GM13977 (cell line): ENCODE measurements at regions not wholly inside any gene's neighbourhood (a gene's known extent, or its start where the extent isn't known, plus 50 kb on each side); places are given as distances from the start of the nearest gene placed in this dataset.
A peak's percentile ranks its signal among the peaks of the same experiment; 100 is the strongest.

Source experiments
- DNase-seq: peaks from one replicate; pipeline ENCODE4 v3.0.0; 2012; ENCODE audit warnings: low spot score
- in situ Hi-C: fragments of 300-500 bp; cut with MboI; formaldehyde crosslinking; loops from one replicate; pipeline ENCODE4 v1.12.0; 2022; ENCODE audit warnings: low sequenced_read_pairs, low pct_unique_long_range_greater_than_20kb, mixed read lengths, inconsistent platforms; ENCODE audit not compliant: unreplicated experiment
- TF ChIP-seq, protein P1 (sequence below): IDR thresholded peaks from 2 replicates; pipeline ENCODE4 v1.5.1; 2012; ENCODE audit warnings: mild to moderate bottlenecking, control low read depth; ENCODE audit not compliant: insufficient read depth; ENCODE audit errors: extremely low read depth, missing control alignments

DNA sequence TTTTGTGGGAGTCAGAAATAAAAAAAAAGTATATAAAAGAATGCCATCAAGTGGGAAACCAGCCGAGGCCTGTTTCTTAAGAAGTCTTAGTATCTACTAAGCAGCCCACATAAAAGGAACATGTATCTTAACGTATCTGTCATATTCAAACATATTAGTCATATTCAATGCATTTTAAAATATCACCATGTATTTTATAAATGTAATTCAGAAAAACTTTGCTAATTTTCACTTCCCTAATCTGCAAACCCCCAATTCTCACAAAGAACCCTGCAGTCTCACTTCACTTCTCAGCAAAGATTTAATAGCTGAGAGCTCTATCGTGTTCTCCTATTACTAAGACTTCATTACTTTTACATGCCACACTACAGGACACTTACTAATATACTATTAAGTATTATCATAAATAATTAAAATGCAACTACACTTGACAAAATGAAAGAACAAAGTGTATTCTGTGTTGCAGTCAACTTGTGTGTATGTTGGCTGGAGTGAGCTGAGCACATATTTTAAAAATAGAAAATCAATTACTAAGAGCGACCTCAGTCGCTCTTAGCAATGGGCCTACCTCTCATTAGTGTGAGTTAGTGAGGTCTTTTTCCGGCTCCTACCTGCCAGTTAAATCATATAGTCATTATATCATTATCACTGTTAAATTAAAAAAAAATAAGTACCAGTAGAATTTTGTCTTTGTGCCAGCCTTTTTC lies 484.3 kb downstream of the LMO4 start:
- TF ChIP-seq, protein P1, sequence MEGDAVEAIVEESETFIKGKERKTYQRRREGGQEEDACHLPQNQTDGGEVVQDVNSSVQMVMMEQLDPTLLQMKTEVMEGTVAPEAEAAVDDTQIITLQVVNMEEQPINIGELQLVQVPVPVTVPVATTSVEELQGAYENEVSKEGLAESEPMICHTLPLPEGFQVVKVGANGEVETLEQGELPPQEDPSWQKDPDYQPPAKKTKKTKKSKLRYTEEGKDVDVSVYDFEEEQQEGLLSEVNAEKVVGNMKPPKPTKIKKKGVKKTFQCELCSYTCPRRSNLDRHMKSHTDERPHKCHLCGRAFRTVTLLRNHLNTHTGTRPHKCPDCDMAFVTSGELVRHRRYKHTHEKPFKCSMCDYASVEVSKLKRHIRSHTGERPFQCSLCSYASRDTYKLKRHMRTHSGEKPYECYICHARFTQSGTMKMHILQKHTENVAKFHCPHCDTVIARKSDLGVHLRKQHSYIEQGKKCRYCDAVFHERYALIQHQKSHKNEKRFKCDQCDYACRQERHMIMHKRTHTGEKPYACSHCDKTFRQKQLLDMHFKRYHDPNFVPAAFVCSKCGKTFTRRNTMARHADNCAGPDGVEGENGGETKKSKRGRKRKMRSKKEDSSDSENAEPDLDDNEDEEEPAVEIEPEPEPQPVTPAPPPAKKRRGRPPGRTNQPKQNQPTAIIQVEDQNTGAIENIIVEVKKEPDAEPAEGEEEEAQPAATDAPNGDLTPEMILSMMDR, result no peak
- in situ Hi-C loops, result no loop called here
- peak; percentile 54 for DNase-seq

DNA sequence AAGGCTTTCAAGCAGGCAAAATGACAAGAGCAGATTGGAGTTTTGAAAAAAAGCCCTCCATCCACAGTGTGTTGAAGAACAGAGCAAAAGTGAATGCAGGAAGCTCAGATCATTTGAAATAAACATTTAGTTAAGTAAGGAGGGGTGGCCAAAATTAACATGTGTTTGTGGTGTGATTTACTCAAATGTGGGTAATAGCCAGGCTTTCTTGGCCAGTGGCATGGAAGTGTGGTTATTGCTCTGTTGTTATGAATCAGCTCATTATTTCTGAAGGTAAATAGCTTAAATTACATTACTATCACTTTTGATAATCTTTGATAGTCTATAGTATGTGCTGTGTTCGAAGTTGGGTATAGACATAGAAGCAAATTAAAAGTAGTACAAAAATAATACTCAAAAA lies 485.9 kb downstream of the LMO4 start:
- TF ChIP-seq, protein P1, result no peak
- no peak for DNase-seq
- in situ Hi-C loops, result no loop called here

DNA sequence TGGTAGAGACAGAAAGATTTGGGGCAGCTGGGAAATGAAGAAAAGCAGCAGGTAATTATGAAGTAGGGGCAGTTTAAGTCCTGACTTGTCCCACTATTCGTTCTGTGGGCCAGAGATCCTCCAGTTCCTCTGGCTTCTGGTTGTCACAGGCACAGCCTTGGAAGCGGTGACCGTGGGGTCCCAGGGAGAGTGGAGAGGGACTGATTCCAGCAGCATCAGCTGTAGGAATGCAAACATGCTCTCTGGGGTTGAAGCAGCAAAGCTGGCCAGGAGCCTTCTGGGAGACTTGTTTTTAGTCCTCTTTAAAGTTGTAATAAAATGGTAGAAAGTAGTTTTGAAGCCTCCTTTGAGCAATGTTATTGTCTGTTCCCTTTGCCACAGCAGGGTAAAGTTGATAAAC lies 488.0 kb downstream of the LMO4 start:
- in situ Hi-C loops, result no loop called here
- TF ChIP-seq, protein P1, result no peak
- DNase-seq, result no peak

DNA sequence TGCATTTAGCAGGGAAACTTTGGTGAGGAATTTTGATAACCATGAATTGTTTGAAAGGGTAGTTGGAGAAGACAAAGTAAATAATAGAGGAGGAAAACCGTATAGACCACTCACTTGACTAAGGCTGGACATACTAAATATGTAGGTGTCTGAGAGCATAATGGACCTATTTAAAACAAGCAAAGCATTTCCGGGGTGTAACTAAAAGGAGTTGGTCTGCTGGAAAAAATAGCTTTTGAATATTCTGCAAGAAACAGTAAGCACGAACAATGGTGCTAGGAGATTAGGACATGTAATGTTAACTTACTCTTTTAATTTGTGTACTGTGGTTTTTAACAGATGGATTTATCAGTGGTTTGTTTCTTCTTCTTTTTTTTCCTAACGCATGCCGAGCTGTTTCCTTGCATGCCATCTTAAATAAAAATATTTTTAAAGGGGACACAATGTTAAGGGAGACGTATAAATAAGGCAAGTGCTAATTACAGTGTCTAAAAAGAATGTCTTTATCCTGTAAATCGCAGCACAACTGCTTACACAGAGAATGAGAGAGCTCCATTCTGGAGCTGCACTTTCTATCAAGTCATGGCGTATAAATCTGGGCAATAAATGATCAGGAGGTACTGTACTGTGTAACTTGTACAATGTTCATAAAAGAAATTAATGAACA lies 492.1 kb downstream of the LMO4 start:
- in situ Hi-C loops, result no loop called here
- TF ChIP-seq, protein P1, result no peak
- DNase-seq, result no peak

DNA sequence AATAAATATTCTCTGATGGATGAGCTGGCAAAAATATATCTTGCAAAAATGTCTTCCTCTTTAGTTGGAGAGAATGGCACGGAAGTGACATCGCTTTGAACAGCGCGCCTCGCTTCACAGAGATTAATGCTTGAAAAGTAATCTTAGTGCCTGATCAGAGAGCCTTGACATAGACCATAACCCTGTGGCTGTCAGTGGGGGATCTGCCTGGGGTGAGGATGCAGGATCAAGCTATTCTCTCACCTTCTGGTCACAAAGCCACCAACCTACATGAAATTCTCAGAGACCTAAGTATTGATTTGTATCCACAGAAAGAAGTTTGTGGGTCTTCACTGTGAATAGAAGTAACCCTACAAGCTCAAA lies 492.6 kb downstream of the LMO4 start:
- TF ChIP-seq, protein P1, result no peak
- in situ Hi-C loops, result no loop called here

DNA sequence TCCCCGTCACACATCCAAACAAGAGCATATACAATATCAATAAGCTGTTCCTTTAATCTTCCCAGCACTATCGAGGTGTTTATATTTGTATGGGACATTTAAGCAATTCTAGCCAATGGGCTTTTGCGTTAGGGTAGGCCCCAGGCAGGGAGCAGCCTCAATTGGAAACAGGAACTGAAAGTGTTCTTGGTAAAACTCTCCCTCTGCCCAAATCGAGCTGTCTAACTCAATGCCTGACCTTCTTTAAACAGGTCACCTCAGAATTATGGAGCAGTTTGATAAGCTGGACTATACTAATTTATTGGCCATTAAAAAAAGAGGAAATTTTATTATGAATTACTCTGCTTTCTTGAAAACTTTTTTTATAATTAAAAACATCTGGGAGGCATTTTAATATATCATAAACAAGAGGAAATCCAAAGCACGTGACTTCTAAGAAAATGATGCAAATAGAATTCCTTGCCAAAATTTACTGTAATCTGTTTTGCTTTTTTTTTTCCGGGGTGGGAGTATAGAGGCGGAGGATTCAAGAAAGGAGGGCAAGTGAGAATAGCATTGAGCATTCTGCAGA lies 498.1 kb downstream of the LMO4 start:
- TF ChIP-seq, protein P1, result no peak
- in situ Hi-C loops, result no loop called here
- DNase-seq, result peak; percentile 27

More for the DNA sequence above, 492.6 kb downstream of the LMO4 start:
- no peak for DNase-seq
